ENCODE measurements at regions not wholly inside any gene's neighbourhood (a gene's known extent, or its start where the extent isn't known, plus 50 kb on each side); places are given as distances from the start of the nearest gene placed in this dataset.

- DNase-seq = peak; percentile 44 to 47
Observed at GRCh38 chr3:110227991-110228390, 843.6 kb upstream of the NECTIN3 start.

- no peak for DNase-seq
Observed at GRCh38 chr3:110234831-110235230, 836.8 kb upstream of the NECTIN3 start.

GRCh38 chr3:110236976-110237610, 834.5 kb upstream of the NECTIN3 start:
- no peak for DNase-seq

GRCh38 chr3:110243081-110243480, 828.5 kb upstream of the NECTIN3 start:
- DNase-seq = no peak

GRCh38 chr3:110246796-110247376, 824.7 kb upstream of the NECTIN3 start:
- DNase-seq = no peak

GRCh38 chr3:110248666-110249065, 823.0 kb upstream of the NECTIN3 start:
- no peak for DNase-seq

GRCh38 chr3:110253794-110254193, 817.8 kb upstream of the NECTIN3 start:
- DNase-seq = no peak

GRCh38 chr3:110254591-110254990, 817.0 kb upstream of the NECTIN3 start:
- no peak for DNase-seq

GRCh38 chr3:110261141-110261540, 810.5 kb upstream of the NECTIN3 start:
- no peak for DNase-seq

- DNase-seq = no peak
Observed at GRCh38 chr3:110262896-110263295, 808.7 kb upstream of the NECTIN3 start.

GRCh38 chr3:110265302-110265701, 806.3 kb upstream of the NECTIN3 start:
- no peak for DNase-seq

- DNase-seq = no peak
Observed at GRCh38 chr3:110267304-110267845, 804.2 kb upstream of the NECTIN3 start.

GRCh38 chr3:110272525-110272924, 799.1 kb upstream of the NECTIN3 start:
- peak in 1 of 2 donors; percentile 6 for DNase-seq

- DNase-seq = peak; percentile 27 to 31
Observed at GRCh38 chr3:110291886-110292501, 779.6 kb upstream of the NECTIN3 start.

GRCh38 chr3:110293660-110294059, 778.0 kb upstream of the NECTIN3 start:
- DNase-seq = no peak

- no peak for DNase-seq
Observed at GRCh38 chr3:110296885-110297284, 774.7 kb upstream of the NECTIN3 start.

- DNase-seq = no peak
Observed at GRCh38 chr3:110301781-110302180, 769.8 kb upstream of the NECTIN3 start.

GRCh38 chr3:110307065-110307809, 764.4 kb upstream of the NECTIN3 start:
- DNase-seq = no peak

GRCh38 chr3:110311541-110311940, 760.1 kb upstream of the NECTIN3 start:
- DNase-seq = no peak

GRCh38 chr3:110314512-110315114, 757.0 kb upstream of the NECTIN3 start:
- no peak for DNase-seq

- no peak for DNase-seq
Observed at GRCh38 chr3:110318108-110318507, 753.5 kb upstream of the NECTIN3 start.

- DNase-seq = no peak
Observed at GRCh38 chr3:110323349-110323748, 748.3 kb upstream of the NECTIN3 start.
